ENCODE measurements at regions not wholly inside any gene's neighbourhood (a gene's known extent, or its start where the extent isn't known, plus 50 kb on each side); places are given as distances from the start of the nearest gene placed in this dataset.

GRCh38 chr6:126926926-126927325 is 191.5 kb upstream of the RSPO3 start:
- Histone ChIP-seq H3K36me3 (no peaks in the 10 kb centered on the region), H3K4me3 (no peak overlapping the region), H3K27ac (replicated peaks in 1 of 4) (no peak overlapping the region), H3K4me1 (peaks cover 0 to 8% (median 3%) of the 10 kb centered on the region in 4 donors), H3K27me3 (no peaks in the 10 kb centered on the region), H3K9me3 (no peaks in the 10 kb centered on the region)
- 78% methylated on average over 3 of the region's 3 CpGs for WGBS
- no peak for DNase-seq (ENCODE audit: extremely low spot score)
- intact Hi-C loops (cut with DNase I): no loop called here
- TF ChIP-seq POLR2A (IDR thresholded peaks at IDR 0.05; ENCODE audit: low read depth) (no peak), CTCF (IDR thresholded peaks at IDR 0.05) (no peak), EP300 (IDR thresholded peaks at IDR 0.05) (no peak), POLR2AphosphoS5 (IDR thresholded peaks at IDR 0.05) (no peak)

- no peaks in the 10 kb centered on the region for H3K27me3 ChIP-seq
- intact Hi-C loops (cut with DNase I): no loop called here
- peaks cover 0 to 8% (median 3%) of the 10 kb centered on the region in 4 donors for H3K4me1 ChIP-seq
- H3K9me3 ChIP-seq: no peaks in the 10 kb centered on the region
- no peak overlapping the region for H3K27ac ChIP-seq (replicated peaks in 1 of 4)
- TF ChIP-seq CTCF (IDR thresholded peaks at IDR 0.05): no peak
- no peak for TF ChIP-seq EP300 (IDR thresholded peaks at IDR 0.05)
- TF ChIP-seq POLR2A (IDR thresholded peaks at IDR 0.05; ENCODE audit: low read depth): no peak
- TF ChIP-seq POLR2AphosphoS5 (IDR thresholded peaks at IDR 0.05): no peak
- 73% methylated on average over 4 of the region's 4 CpGs for WGBS
- no peak overlapping the region for H3K4me3 ChIP-seq
- no peak for DNase-seq (ENCODE audit: extremely low spot score)
- H3K36me3 ChIP-seq: no peaks in the 10 kb centered on the region
These were observed 190.6 kb upstream of the RSPO3 start for GRCh38 chr6:126927841-126928240.

GRCh38 chr6:126937426-126937825 is 181.0 kb upstream of the RSPO3 start:
- no peak for DNase-seq (ENCODE audit: extremely low spot score)
- intact Hi-C loops (cut with DNase I): no loop called here
- TF ChIP-seq POLR2A (IDR thresholded peaks at IDR 0.05; ENCODE audit: low read depth): no peak
- TF ChIP-seq CTCF (IDR thresholded peaks at IDR 0.05): no peak
- no peak for TF ChIP-seq EP300 (IDR thresholded peaks at IDR 0.05)
- TF ChIP-seq POLR2AphosphoS5 (IDR thresholded peaks at IDR 0.05): no peak
- no peaks in the 10 kb centered on the region for H3K36me3 ChIP-seq
- no peaks in the 10 kb centered on the region for H3K27me3 ChIP-seq
- no peaks in the 10 kb centered on the region for H3K4me1 ChIP-seq
- no peak overlapping the region for H3K4me3 ChIP-seq
- H3K27ac ChIP-seq (replicated peaks in 1 of 4): no peak overlapping the region
- H3K9me3 ChIP-seq: no peaks in the 10 kb centered on the region

- H3K9me3 ChIP-seq: no peaks in the 10 kb centered on the region
- no peaks in the 10 kb centered on the region for H3K27me3 ChIP-seq
- no peak overlapping the region for H3K27ac ChIP-seq (replicated peaks in 1 of 4)
- H3K4me1 ChIP-seq: no peaks in the 10 kb centered on the region
- WGBS: 95% methylated on average over 3 of the region's 3 CpGs
- no peak overlapping the region for H3K4me3 ChIP-seq
- TF ChIP-seq POLR2AphosphoS5 (IDR thresholded peaks at IDR 0.05) (no peak), EP300 (IDR thresholded peaks at IDR 0.05) (no peak)
- no peak for DNase-seq (ENCODE audit: extremely low spot score)
- intact Hi-C loops (cut with DNase I): no loop called here
- H3K36me3 ChIP-seq: no peaks in the 10 kb centered on the region
These were observed 178.7 kb upstream of the RSPO3 start for GRCh38 chr6:126939784-126940183.

- Histone ChIP-seq H3K9me3 (no peaks in the 10 kb centered on the region), H3K27ac (replicated peaks in 1 of 4) (no peak overlapping the region), H3K27me3 (no peaks in the 10 kb centered on the region), H3K36me3 (no peaks in the 10 kb centered on the region), H3K4me3 (no peak overlapping the region), H3K4me1 (peaks cover 0 to 2% (median 0%) of the 10 kb centered on the region in 4 donors)
- no peak for DNase-seq (ENCODE audit: extremely low spot score)
- intact Hi-C loops (cut with DNase I): no loop called here
- TF ChIP-seq CTCF (IDR thresholded peaks at IDR 0.05) (no peak), POLR2A (IDR thresholded peaks at IDR 0.05; ENCODE audit: low read depth) (no peak), POLR2AphosphoS5 (IDR thresholded peaks at IDR 0.05) (no peak), EP300 (IDR thresholded peaks at IDR 0.05) (no peak)
- 80% methylated on average over 1 of the region's 1 CpG for WGBS
These were observed 176.7 kb upstream of the RSPO3 start for GRCh38 chr6:126941751-126942150.
